H1 (cell line): ENCODE measurements at regions not wholly inside any gene's neighbourhood (a gene's known extent, or its start where the extent isn't known, plus 50 kb on each side); places are given as distances from the start of the nearest gene placed in this dataset.

ENCODE experiments used
- CTCF ChIA-PET: fragments of 300-600 bp; sonication (Branson Sonifier 250); formaldehyde crosslinking; loops from one replicate; lab custom pipeline; 2021; ENCODE audit not compliant: partially characterized antibody; lab: Charles Lee
- POLR2A ChIA-PET: fragments of 300-600 bp; sonication (Branson Sonifier 250); formaldehyde crosslinking; loops from one replicate; lab custom pipeline; 2021; ENCODE audit warnings: inconsistent platforms; ENCODE audit not compliant: partially characterized antibody; lab: Charles Lee
- DNase-seq, 2 experiments: peaks; one replicate each; pipeline versions ENCODE4 v3.0.0 to v3.0.0-alpha.2; 2010 to 2022; ENCODE audit warnings: low spot score in 2 of 2, low read depth in 1 of 2, mixed read lengths in 1 of 2
- FAIRE-seq: peaks from 2 replicates; lab custom pipeline; 2011; peaks lifted over from hg19 to GRCh38; lab: Jason Lieb, UNC
- H2AFZ ChIP-seq: 2 replicates; pipeline ENCODE4 v1.8.1; 2012; ENCODE audit warnings: low read length, inconsistent platforms
- H2AK5ac ChIP-seq: 2 replicates; pipeline ENCODE4 v1.6.1; 2013; ENCODE audit warnings: low read depth, low read length
- H2BK120ac ChIP-seq: replicated peaks from 2 replicates; pipeline ENCODE3; 2013; ENCODE audit warnings: low read depth, low read length, inconsistent platforms
- H2BK12ac ChIP-seq: 2 replicates; pipeline ENCODE4 v1.6.1; 2013; ENCODE audit warnings: low read depth, low read length
- H2BK15ac ChIP-seq: 2 replicates; pipeline ENCODE4 v1.6.1; 2013; ENCODE audit warnings: low read length
- H2BK20ac ChIP-seq: 2 replicates; pipeline ENCODE4 v1.6.1; 2013; ENCODE audit warnings: low read length
- H2BK5ac ChIP-seq: 2 replicates; pipeline ENCODE4 v1.6.1; 2013; ENCODE audit warnings: low read depth, low read length
- H3K14ac ChIP-seq: 2 replicates; pipeline ENCODE4 v1.6.1; 2013; ENCODE audit warnings: inconsistent platforms; ENCODE audit not compliant: insufficient read length
- H3K18ac ChIP-seq: 2 replicates; pipeline ENCODE4 v1.6.1; 2013; ENCODE audit warnings: low read length; ENCODE audit errors: extremely low read depth
- H3K23ac ChIP-seq: 2 replicates; pipeline ENCODE4 v1.6.1; 2013; ENCODE audit warnings: inconsistent platforms; ENCODE audit not compliant: insufficient read length
- H3K23me2 ChIP-seq: 2 replicates; pipeline ENCODE4 v1.6.1; 2013; ENCODE audit warnings: low read depth, low read length
- H3K27ac ChIP-seq: 2 replicates; pipeline ENCODE4 v1.6.1; 2011; ENCODE audit warnings: low read depth, low read length, inconsistent platforms
- H3K27me3 ChIP-seq, 4 experiments: replicated peaks in 1 of 4; 1 replicate in 1 of 4; 2 replicates in 3 of 4; pipeline versions ENCODE4 v1.6.1 to v1.8.1; 2011 to 2013; ENCODE audit warnings: low read length in 3 of 4, mild to moderate bottlenecking in 3 of 4, inconsistent platforms in 2 of 4, mixed read lengths in 2 of 4, moderate library complexity in 1 of 4; ENCODE audit not compliant: control insufficient read depth in 3 of 4, insufficient read depth in 3 of 4; ENCODE audit errors: extremely low read depth in 1 of 4
- H3K36me3 ChIP-seq, 4 experiments: 2 replicates each; pipeline versions ENCODE4 v1.6.1 to v1.8.1; 2011 to 2013; ENCODE audit warnings: mild to moderate bottlenecking in 4 of 4, low read length in 3 of 4, moderate library complexity in 2 of 4, control low read depth in 1 of 4, inconsistent platforms in 1 of 4; ENCODE audit not compliant: insufficient read depth in 4 of 4, control insufficient read depth in 2 of 4
- H3K4ac ChIP-seq: replicated peaks from 2 replicates; pipeline ENCODE3; 2013; ENCODE audit warnings: low read length, low read depth, mixed read lengths, inconsistent platforms; ENCODE audit not compliant: insufficient read length
- H3K4me1 ChIP-seq, 4 experiments: replicated peaks in 1 of 4; 1 replicate in 1 of 4; 2 replicates in 3 of 4; pipeline versions ENCODE4 v1.6.1 to v1.8.1; 2011 to 2013; ENCODE audit warnings: low read length in 3 of 4, inconsistent platforms in 2 of 4, mixed read lengths in 1 of 4; ENCODE audit not compliant: insufficient read depth in 4 of 4, control insufficient read depth in 3 of 4
- H3K4me2 ChIP-seq, 2 experiments: 2 replicates each; pipeline versions ENCODE4 v1.6.1 to v1.8.1; 2011 to 2013; ENCODE audit warnings: low read depth in 2 of 2, low read length in 2 of 2, control low read depth in 1 of 2, inconsistent platforms in 1 of 2, mild to moderate bottlenecking in 1 of 2; ENCODE audit not compliant: insufficient read depth in 1 of 2
- H3K4me3 ChIP-seq, 4 experiments: fragments of 200-600, 300-600 bp in 1 of 4; sonication (generic), shearing (Covaris generic), sonication (Bioruptor Twin) in 1 of 4; 2 replicates each; pipeline versions ENCODE4 v1.5.1 to v1.8.1; 2011 to 2016; ENCODE audit warnings: low read length in 4 of 4, low read depth in 3 of 4, control low read depth in 2 of 4, inconsistent platforms in 2 of 4, mild to moderate bottlenecking in 2 of 4, mixed read lengths in 1 of 4, moderate library complexity in 1 of 4; ENCODE audit not compliant: insufficient read depth in 2 of 4; ENCODE audit errors: extremely low read depth in 1 of 4
- H3K56ac ChIP-seq: replicated peaks from 2 replicates; pipeline ENCODE3; 2013; ENCODE audit warnings: low read depth, mild to moderate bottlenecking, mixed read lengths, low read length, inconsistent platforms; ENCODE audit not compliant: insufficient read length
- H3K79me1 ChIP-seq: 2 replicates; pipeline ENCODE4 v1.6.1; 2013; ENCODE audit warnings: low read depth, low read length, control low read depth
- H3K79me2 ChIP-seq, 2 experiments: 2 replicates each; pipeline versions ENCODE4 v1.6.1 to v1.8.1; 2012 to 2013; ENCODE audit warnings: low read length in 2 of 2, mild to moderate bottlenecking in 2 of 2, inconsistent platforms in 1 of 2; ENCODE audit not compliant: insufficient read depth in 2 of 2, control insufficient read depth in 1 of 2
- H3K9ac ChIP-seq, 4 experiments: replicated peaks in 1 of 4; 1 replicate in 1 of 4; 2 replicates in 3 of 4; pipeline versions ENCODE4 v1.6.1 to v1.8.1; 2011 to 2013; ENCODE audit warnings: low read depth in 3 of 4, low read length in 3 of 4, control low read depth in 2 of 4, mild to moderate bottlenecking in 2 of 4, moderate library complexity in 2 of 4, inconsistent platforms in 1 of 4; ENCODE audit errors: extremely low read depth in 1 of 4
- H3K9me3 ChIP-seq, 2 experiments: 2 replicates each; pipeline versions ENCODE4 v1.6.1 to v1.8.1; 2012 to 2013; ENCODE audit warnings: mild to moderate bottlenecking in 2 of 2, moderate library complexity in 2 of 2, control low read depth in 1 of 2, inconsistent platforms in 1 of 2, low read depth in 1 of 2, low read length in 1 of 2, mixed read lengths in 1 of 2; ENCODE audit not compliant: insufficient read depth in 2 of 2
- H4K20me1 ChIP-seq, 2 experiments: replicated peaks in 1 of 2; 2 replicates each; pipeline versions ENCODE3 to v1.8.1; 2011 to 2013; ENCODE audit warnings: inconsistent platforms in 2 of 2, low read length in 2 of 2, mild to moderate bottlenecking in 1 of 2; ENCODE audit not compliant: insufficient read depth in 2 of 2, control insufficient read depth in 1 of 2
- H4K5ac ChIP-seq: 2 replicates; pipeline ENCODE4 v1.6.1; 2013; ENCODE audit warnings: low read length, low read depth, mixed read lengths, inconsistent platforms; ENCODE audit not compliant: insufficient read length
- H4K8ac ChIP-seq: 2 replicates; pipeline ENCODE4 v1.8.0; 2013; ENCODE audit warnings: mild to moderate bottlenecking, moderate library complexity, low read length, inconsistent platforms; ENCODE audit not compliant: insufficient read depth; ENCODE audit errors: extremely low read depth
- H4K91ac ChIP-seq: replicated peaks from 2 replicates; pipeline ENCODE3; 2013; ENCODE audit warnings: low read length, mixed read lengths, inconsistent platforms; ENCODE audit not compliant: insufficient read length
- BACH1 ChIP-seq: IDR thresholded peaks from 2 replicates; pipeline ENCODE4 v1.6.1; 2012; ENCODE audit warnings: low read length, improper control_type of control experiment
- RFX5 ChIP-seq: IDR thresholded peaks from 2 replicates; pipeline ENCODE4 v1.6.1; 2011; ENCODE audit warnings: low read depth, low read length, improper control_type of control experiment, borderline replicate concordance
- SIRT6 ChIP-seq: IDR thresholded peaks from one replicate; pipeline ENCODE4 v1.7.1; 2012; ENCODE audit warnings: low read length, inconsistent platforms
- TCF12 ChIP-seq: IDR thresholded peaks from 2 replicates; pipeline ENCODE4 v1.6.1; 2011; ENCODE audit warnings: low read depth, mild to moderate bottlenecking, low read length
- WGBS, 2 experiments: shearing (Covaris generic) in 1 of 2; methylation state at CpG; one replicate each; pipeline versions ENCODE4 v1.1.6 to v1.1.7; 2013 to 2015; ENCODE audit warnings: low lambda C conversion rate in 2 of 2, mixed read lengths in 2 of 2, inconsistent platforms in 1 of 2, low coverage in 1 of 2, missing lambda C conversion rate in 1 of 2; ENCODE audit not compliant: insufficient replicate concordance in 2 of 2, insufficient coverage in 1 of 2, insufficient read length in 1 of 2; ENCODE audit errors: extremely low coverage in 1 of 2, missing lambda C conversion rate in 1 of 2; 5-methylcytosine and 5-hydroxymethylcytosine counted together
- TF ChIP-seq, protein P1 (sequence below): IDR thresholded peaks from 2 replicates; pipeline ENCODE4 v1.6.1; 2012; ENCODE audit warnings: inconsistent platforms

DNA sequence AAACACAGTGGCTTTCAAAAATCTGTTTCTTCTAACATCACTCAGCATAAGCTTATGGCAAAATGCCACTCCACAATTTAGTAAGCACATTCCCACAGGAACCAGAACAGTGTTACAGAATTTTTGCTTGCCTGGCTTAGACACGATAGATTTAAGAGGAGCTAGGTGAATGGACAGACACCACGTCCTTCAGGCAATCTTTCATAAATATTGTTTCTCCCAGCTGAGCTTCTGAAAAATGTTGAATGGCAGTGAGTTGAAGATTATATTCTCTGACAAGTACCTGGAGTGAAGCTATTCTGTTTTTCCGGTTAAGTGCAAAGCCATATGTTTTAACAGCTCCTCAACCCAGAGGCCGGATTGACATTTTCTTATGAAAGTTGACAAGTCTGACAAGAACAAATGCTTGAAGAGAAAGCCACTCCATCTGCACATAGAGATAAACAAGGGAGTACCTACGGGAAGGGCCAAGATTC is 102.0 kb downstream of the FSCB start:
- no peak for TF ChIP-seq SIRT6
- no peak for TF ChIP-seq TCF12
- TF ChIP-seq BACH1, result no peak
- no peak for TF ChIP-seq RFX5
- TF ChIP-seq, protein P1, sequence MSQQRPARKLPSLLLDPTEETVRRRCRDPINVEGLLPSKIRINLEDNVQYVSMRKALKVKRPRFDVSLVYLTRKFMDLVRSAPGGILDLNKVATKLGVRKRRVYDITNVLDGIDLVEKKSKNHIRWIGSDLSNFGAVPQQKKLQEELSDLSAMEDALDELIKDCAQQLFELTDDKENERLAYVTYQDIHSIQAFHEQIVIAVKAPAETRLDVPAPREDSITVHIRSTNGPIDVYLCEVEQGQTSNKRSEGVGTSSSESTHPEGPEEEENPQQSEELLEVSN, result no peak
- Histone ChIP-seq H2BK120ac (no peak overlapping the region), H3K9ac (no peak overlapping the region), H3K4me3 (no peak overlapping the region), H3K23me2 (no peaks in the 10 kb centered on the region), H4K5ac (no peak overlapping the region), H3K9me3 (0 out of 4 replicates have a peak, but pooled peaks cover 0 to 2% of the 10 kb centered on the region in 2 experiments), H3K27ac (no peak overlapping the region), H2BK5ac (no peak overlapping the region), H2AFZ (0 out of 2 replicates have a peak overlapping the region, but pooled peaks have one; percentile 28), H3K79me1 (no peaks in the 10 kb centered on the region), H3K4me2 (no peak overlapping the region), H3K23ac (no peak overlapping the region), H3K36me3 (no peaks in the 10 kb centered on the region), H2AK5ac (no peak overlapping the region), H4K8ac (no peak overlapping the region), H2BK12ac (no peak overlapping the region), H3K27me3 (no peaks in the 10 kb centered on the region), H3K14ac (no peak overlapping the region), H3K56ac (no peak overlapping the region), H3K4me1 (no peaks in the 10 kb centered on the region), H3K18ac (no peak overlapping the region), H2BK20ac (no peak overlapping the region), H3K79me2 (no peaks in the 10 kb centered on the region), H3K4ac (no peak overlapping the region), H4K20me1 (no peaks in the 10 kb centered on the region), H2BK15ac (no peak overlapping the region), H4K91ac (no peak overlapping the region)
- CTCF ChIA-PET, result no interaction called here
- POLR2A ChIA-PET, result no interaction called here
- FAIRE-seq (no peak), DNase-seq (no peak)
- 89% methylated on average over 5 of the region's 5 CpGs; no CpG with 5 or more reads in 1 of the 2 experiments for WGBS, 2 experiments
